GM21619 (cell line): ENCODE measurements at regions not wholly inside any gene's neighbourhood (a gene's known extent, or its start where the extent isn't known, plus 50 kb on each side); places are given as distances from the start of the nearest gene placed in this dataset.

ENCODE experiments used
- ATAC-seq: cut with Tn5 transposase; IDR thresholded peaks from one replicate; pipeline ENCODE4 v1.9.1; 2021; ENCODE audit not compliant: unreplicated experiment

DNA sequence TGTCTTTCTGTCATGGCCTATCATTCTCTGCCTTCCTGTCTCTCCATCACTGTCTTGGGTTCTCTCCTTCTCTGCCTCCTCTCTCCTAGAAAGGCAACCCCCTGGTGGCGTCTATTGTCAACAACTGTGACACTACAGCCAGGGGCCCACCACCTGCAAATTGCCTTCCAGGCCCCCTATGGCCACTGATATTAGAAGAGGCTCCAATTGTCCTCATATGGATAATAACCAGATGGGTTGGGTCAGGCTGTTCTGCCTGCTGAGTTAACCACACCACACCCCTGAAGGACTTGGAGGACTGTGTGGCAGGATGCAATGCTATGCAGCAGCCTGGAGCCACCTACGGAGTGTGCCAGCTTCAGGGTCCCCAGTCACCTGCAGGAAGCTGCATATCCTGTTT is 665.0 kb downstream of the NTRK3 start:
- no peak for ATAC-seq

DNA sequence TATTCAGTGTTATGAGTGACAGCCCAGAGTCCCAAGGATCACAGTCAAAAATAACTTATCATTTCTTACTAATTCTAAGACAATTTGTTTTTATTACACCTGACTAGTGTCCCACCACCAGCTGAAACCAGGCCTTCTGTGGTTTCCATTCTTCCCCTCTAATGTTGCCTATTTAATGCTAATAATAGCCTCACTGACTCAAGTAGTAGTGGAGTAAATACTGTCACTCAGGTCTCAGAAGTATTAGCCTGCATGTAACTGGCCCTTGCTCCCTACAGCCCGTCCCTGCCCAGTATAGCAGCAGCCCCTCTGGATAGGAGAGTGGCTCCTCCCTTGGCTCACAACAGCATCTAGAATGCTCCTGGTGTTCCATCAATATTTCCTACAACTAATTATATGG is 665.5 kb downstream of the NTRK3 start:
- no peak for ATAC-seq

- no peak for ATAC-seq
Measured at GRCh38 chr15:87589134-87589533, 667.4 kb downstream of the NTRK3 start.

GRCh38 chr15:87582169-87582568 is 674.4 kb downstream of the NTRK3 start:
- no peak for ATAC-seq

DNA sequence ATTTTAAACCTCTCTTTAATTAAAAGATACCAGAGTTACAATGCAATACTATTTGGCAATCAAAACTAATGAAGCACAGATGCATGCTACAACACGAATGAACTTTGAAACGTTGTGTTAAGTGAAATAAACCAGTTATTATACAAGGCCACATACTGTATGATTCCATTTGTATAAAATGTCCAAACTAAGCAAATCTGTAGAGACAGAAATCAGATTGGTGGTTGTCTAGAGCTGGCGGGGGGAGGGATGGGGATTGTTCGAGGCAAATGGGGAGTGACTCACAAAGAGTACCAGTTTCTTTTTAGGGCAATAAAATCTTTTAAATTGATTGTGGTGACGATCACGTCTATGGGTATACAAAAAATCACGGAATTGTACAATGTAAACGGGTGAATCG is 677.0 kb downstream of the NTRK3 start:
- no peak for ATAC-seq

- no peak for ATAC-seq
Measured at GRCh38 chr15:87578776-87579175, 677.8 kb downstream of the NTRK3 start.

DNA sequence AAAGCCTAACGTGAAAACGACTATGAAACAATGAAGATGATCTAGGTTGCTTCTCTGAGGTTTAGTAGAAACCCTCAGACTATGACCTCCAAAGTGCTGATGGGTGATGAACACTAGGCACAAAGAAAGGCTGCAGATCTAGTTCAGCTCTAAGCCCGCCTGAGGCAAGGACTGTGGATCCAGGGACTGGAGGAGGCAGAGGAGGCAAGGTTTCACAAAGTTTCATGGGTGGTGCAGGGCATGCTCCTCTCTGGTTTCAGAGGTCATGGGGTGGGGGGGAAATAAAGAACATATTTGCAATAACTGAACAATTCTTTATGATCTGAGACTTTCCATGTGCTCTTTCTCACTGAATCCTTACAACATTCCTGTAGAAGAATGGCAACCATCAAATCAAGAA is 679.2 kb downstream of the NTRK3 start:
- no peak for ATAC-seq

DNA sequence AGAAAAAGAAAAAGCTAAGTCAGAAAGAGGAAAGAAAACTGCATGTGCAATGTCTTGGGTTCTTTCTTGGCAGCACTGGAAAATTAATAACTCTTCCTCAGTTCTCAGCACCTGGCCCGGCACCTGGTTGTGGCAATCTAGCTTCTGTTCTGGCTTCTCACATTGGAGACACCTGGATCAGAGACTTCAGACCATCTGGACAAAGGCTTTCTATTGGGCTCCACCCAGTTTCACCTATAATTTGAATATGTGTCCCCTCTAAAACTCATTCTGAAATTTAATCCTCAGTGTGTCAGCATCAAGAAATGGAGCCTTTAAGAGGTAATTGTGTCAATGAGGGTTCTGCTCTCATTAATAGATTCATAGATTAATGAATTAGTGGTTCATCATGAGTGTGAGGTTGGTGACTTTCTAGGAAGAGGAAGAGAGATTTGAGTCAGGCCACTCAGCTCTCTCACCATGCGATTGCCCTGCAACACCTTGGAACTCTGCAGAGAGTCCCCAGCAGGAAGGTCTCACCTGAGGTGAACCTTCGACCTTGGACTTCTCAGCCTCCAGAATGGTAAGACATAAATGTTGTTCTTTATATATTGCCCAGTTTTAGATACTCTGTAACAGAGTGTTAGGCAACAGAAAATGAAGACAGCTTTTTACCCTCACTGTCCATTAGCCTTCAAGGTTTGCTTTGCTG is 679.9 kb downstream of the NTRK3 start:
- ATAC-seq, result no peak

DNA sequence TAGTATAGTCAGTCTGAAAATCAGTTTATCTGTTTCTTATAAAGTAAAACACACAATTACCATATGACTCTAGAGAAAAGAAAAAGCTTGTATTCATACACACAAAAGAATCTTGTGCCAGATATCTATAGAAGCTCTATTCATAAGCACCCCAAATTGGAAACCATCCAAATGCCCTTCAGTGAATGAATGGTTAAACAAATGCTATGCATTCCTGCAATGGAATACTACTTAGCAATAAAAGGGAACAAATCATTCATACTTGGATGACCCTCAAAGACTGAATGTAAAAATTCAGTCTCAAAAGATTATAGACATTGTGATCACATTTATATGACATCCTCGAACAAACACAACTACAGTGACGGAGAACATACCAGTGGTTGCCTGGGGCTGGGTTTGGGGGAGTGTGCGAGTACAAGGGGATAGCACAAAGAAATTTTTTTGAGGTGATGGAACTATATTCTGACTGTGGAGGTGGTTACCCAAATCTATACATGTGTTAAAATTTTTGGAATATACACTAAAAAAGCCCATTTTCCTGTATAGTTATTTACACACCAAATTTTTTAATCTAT is 680.6 kb downstream of the NTRK3 start:
- ATAC-seq, result no peak

GRCh38 chr15:87573534-87573933 is 683.0 kb downstream of the NTRK3 start:
- ATAC-seq, result no peak

- no peak for ATAC-seq
Measured at GRCh38 chr15:87573039-87573438, 683.5 kb downstream of the NTRK3 start.

DNA sequence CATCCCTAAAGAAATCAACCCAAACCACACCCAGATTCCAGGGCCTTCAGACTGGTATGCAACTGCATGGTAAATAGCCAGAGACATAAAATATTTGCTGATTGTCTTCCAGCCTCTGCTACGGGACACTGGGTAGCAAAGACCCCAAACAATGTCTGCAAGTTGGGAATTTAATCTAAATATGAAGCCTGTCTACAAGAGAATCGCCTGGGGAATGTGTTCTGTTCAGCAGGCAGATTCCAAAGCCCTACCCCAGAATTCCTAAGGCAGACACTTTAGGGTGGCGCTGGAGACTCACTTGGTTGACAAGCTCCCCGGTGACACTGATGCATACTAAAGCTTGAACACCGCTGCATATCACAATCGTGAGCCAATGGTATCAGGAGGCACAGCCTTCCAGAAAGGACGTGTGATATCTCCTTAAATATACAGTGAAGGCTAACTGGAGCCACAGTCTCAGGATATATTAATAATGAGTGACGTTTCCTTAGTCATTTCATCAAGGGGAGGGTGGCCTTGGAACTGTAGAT is 684.1 kb downstream of the NTRK3 start:
- no peak for ATAC-seq

DNA sequence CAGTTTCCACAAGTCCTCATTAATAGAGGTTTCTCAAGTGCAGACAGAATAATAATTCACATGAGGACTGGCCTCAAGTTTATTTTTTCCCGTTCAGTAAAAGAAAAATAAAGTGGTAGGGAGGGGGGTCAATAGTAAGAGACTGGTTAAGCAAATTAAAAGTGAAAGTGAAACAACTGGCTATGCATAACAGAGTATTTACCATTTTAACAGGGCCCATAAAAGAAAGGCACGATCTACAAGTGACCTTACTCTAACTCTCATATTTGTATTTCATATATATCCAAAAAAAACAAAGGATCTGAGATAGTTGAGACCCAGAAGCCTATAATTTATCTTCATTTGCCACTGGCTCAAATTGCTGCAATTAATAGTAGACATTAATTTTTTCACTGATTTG is 686.3 kb downstream of the NTRK3 start:
- ATAC-seq, result no peak

DNA sequence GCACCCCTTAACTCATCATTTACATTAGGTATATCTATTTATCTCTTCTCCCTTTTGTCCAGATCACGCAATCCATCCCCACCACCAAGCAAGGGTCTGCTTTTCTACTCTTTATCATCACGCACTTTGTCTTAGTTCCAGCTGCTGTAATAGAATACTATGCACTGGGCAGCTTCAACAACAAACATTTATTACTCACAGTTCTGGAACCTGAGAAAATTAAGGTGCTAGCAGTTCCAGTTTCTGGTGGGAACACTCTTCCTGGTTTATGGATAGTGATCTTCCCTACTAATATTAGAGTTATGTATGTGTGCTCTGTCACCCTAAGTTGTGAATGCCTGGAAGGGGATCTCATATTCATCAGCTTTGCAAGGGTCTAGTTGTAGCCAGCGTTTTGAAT is 687.0 kb downstream of the NTRK3 start:
- no peak for ATAC-seq

DNA sequence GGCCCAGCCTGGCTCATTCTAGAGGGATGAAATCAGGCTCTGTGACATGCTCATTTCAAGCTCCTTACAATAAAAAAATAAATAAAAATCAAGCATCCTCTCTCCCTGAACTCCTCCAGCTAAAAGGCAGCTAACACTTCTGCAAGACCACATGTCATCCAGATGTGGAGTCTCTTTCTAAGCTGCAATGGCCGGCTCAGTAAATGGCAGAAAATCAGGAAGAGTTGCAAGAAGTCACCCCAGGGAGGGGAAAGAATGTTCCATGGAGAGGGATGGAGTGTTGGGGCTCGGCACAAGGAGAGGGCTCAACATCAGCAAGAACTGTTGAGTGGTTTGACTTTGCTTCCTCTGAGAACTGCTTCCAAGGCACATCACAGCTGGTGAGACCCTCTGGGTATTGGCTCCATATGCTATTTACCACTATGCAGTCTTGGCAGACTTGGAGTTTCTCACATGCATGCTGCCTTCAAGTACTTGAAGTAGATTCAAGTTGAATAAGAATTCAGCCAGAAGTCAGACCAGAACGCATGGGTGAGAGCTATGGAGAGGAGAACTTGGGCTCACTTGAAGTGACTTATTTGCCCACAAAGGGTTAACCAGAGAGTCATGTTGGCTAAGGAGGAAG is 689.0 kb downstream of the NTRK3 start:
- no peak for ATAC-seq

DNA sequence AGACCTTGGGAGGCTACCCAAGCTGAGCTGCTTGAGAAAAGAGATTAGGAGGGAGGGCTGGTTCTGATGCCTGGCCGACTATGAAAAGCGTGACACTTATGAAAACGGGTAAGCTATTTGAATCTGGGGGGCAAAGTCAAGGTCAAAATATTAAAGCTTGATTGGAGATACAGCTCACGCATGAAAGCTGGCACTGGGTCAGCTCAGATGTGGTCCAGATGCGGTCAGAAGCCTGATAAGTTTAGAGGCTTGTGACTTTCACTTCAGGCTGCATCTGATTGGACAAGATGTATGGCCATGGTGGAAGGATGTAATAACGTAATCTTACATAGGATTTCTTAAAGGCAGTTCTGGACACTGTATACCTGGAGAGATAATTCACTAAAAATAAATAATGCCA is 690.3 kb downstream of the NTRK3 start:
- ATAC-seq, result no peak

- no peak for ATAC-seq
Measured at GRCh38 chr15:87564681-87565080, 691.9 kb downstream of the NTRK3 start.

DNA sequence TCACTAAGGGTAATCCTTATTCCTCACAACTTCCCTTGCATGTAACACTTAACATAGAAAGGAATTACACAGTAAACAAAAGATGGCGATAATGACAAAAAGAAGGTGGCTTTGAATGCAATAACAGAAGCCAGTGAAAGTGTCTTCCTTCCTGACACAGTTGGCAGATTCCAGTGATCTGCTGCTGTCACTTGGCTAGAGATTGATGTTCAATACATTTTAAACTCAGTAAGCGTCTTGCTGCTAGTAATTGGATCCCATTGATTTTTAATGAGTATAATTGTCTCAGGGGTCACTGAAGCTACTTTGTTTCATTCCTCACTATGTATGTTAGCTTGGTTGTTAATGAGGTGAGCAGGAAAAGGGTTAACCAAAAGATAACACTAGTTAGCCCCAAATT is 692.7 kb downstream of the NTRK3 start:
- ATAC-seq, result no peak

GRCh38 chr15:87562203-87562602 is 694.3 kb downstream of the NTRK3 start:
- no peak for ATAC-seq

GRCh38 chr15:87561641-87562040 is 694.9 kb downstream of the NTRK3 start:
- no peak for ATAC-seq

DNA sequence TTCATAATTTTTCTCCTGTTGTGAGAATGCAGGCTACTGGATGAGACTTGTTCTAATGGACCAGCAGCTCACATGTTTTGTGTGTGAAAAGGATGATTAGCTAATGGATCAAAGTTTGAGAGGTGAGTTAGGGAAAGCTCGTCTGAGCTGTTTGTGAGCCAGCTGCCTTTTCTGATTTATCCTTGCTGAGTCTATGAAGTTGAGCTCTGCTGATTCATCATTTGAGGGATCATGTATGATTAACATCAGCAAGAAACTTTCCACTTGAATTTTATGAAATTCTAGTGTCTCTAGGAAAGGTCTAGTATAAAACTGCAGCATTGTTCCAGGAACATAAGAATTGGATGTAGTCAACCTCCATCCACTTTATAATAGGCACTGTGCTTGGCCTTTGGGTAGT is 698.7 kb downstream of the NTRK3 start:
- ATAC-seq, result no peak

DNA sequence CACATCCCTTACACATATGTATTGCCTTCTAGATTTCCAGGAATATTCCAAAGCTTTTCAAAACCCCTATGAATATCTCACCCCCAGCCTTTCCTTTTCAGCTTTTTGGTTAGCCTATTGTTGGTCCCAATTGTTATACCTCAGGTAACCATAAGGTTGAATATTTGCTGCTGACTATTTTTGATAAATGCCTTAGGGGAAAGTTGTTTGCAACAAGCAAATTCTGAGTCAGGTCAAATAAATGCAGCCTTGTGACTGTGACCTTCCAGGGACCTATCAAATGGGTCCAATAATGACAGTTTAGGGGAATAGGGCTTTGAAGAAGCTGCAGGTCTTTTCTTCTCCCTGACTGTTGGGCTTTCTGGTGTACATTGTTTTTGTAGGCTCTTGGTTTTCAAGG is 699.7 kb downstream of the NTRK3 start:
- ATAC-seq, result no peak
